ENCODE measurements at regions not wholly inside any gene's neighbourhood (a gene's known extent, or its start where the extent isn't known, plus 50 kb on each side); places are given as distances from the start of the nearest gene placed in this dataset.

GRCh38 chr2:66283787-66284186 is 151.1 kb upstream of the MEIS1 start:
- TF ChIP-seq CTCF (IDR thresholded peaks at IDR 0.05; ENCODE audit: insufficient read depth, low read length, poor library complexity, severe bottlenecking), result no peak
- no peak for TF ChIP-seq EZH2phosphoT487 (conservative IDR thresholded peaks at IDR 0.05; ENCODE audit: low read length)
